ENCODE measurements at regions not wholly inside any gene's neighbourhood (a gene's known extent, or its start where the extent isn't known, plus 50 kb on each side); places are given as distances from the start of the nearest gene placed in this dataset.

- no peak for DNase-seq
Observed at GRCh38 chr9:90948156-90948555, 146.5 kb downstream of the SYK start.

GRCh38 chr9:90950600-90950999, 149.0 kb downstream of the SYK start:
- DNase-seq: no peak

- DNase-seq: no peak
Observed at GRCh38 chr9:90953200-90953599, 151.6 kb downstream of the SYK start.

GRCh38 chr9:90953805-90954204, 152.2 kb downstream of the SYK start:
- no peak for DNase-seq

GRCh38 chr9:90956026-90956810, 154.6 kb downstream of the SYK start:
- DNase-seq: no peak

GRCh38 chr9:90958328-90958727, 156.7 kb downstream of the SYK start:
- DNase-seq: no peak

- DNase-seq: no peak
Observed at GRCh38 chr9:90960941-90961340, 159.3 kb downstream of the SYK start.

GRCh38 chr9:90961375-90961774, 159.8 kb downstream of the SYK start:
- DNase-seq: no peak

GRCh38 chr9:90964101-90965020, 162.7 kb downstream of the SYK start:
- no peak for DNase-seq

GRCh38 chr9:90965226-90966030, 163.8 kb downstream of the SYK start:
- DNase-seq: no peak

- no peak for DNase-seq
Observed at GRCh38 chr9:90966031-90966290, 164.3 kb downstream of the SYK start.

- peak; percentile 57 for DNase-seq
Observed at GRCh38 chr9:90966480-90967144, 165.0 kb downstream of the SYK start.

GRCh38 chr9:90967145-90967538, 165.5 kb downstream of the SYK start:
- no peak for DNase-seq

- DNase-seq: no peak
Observed at GRCh38 chr9:90969021-90969675, 167.5 kb downstream of the SYK start.

GRCh38 chr9:90970608-90971007, 169.0 kb downstream of the SYK start:
- no peak for DNase-seq

GRCh38 chr9:90972057-90972456, 170.4 kb downstream of the SYK start:
- no peak for DNase-seq

GRCh38 chr9:90974016-90974415, 172.4 kb downstream of the SYK start:
- no peak for DNase-seq

GRCh38 chr9:90974643-90975245, 173.1 kb downstream of the SYK start:
- DNase-seq: no peak

GRCh38 chr9:90975781-90976538, 174.3 kb downstream of the SYK start:
- DNase-seq: no peak

- no peak for DNase-seq
Observed at GRCh38 chr9:90979138-90979551, 177.5 kb downstream of the SYK start.

GRCh38 chr9:90979639-90980038, 178.0 kb downstream of the SYK start:
- DNase-seq: no peak

Data from stimulated activated CD4-positive, alpha-beta T cell treated with anti-CD3 and anti-CD28 coated beads, Interleukin-4, amount 100 ng/mL, for 24 hours (primary cell).